ENCODE measurements at regions not wholly inside any gene's neighbourhood (a gene's known extent, or its start where the extent isn't known, plus 50 kb on each side); places are given as distances from the start of the nearest gene placed in this dataset.

GRCh38 chr13:105925496-105925895 is 610.0 kb downstream of the EFNB2 start:
- TF ChIP-seq MAX (IDR thresholded peaks at IDR 0.05) (no peak), SRF (IDR thresholded peaks at IDR 0.05; ENCODE audit: low read depth) (no peak), RAD21 (IDR thresholded peaks at IDR 0.05; ENCODE audit: low read depth) (no peak), CBX3 (IDR thresholded peaks at IDR 0.05; ENCODE audit: low read depth) (no peak), ELF1 (IDR thresholded peaks at IDR 0.05; ENCODE audit: borderline replicate concordance, low read depth) (no peak), JUND (IDR thresholded peaks at IDR 0.05) (no peak)
- Histone ChIP-seq H2AFZ (ENCODE audit: low read depth, low read length, poor library complexity, severe bottlenecking) (no peak overlapping the region), H3K4me1 (ENCODE audit: control insufficient read depth in 1 of 2, insufficient read depth in 2 of 2, low read length in 2 of 2) (peaks cover 4 to 8% of the 10 kb centered on the region in 2 experiments; a peak in 3 of 4 replicates), H3K27me3 (ENCODE audit: insufficient read depth, low read length) (no peaks in the 10 kb centered on the region), H3K4me2 (ENCODE audit: low read length) (no peak overlapping the region), H3K9me3 (ENCODE audit: control insufficient read depth in 1 of 2, insufficient read depth in 1 of 2, low read depth in 1 of 2, low read length in 2 of 2) (no peaks in the 10 kb centered on the region), H3K27ac (ENCODE audit: low read depth, low read length) (no peak overlapping the region), H3K4me3 (replicated peaks in 1 of 2; ENCODE audit: low read depth in 1 of 2, low read length in 2 of 2) (no peak overlapping the region), H4K20me1 (ENCODE audit: insufficient read depth) (no peaks in the 10 kb centered on the region), H3K36me3 (ENCODE audit: control insufficient read depth in 1 of 2, insufficient read depth in 2 of 2, low read length in 2 of 2) (no peaks in the 10 kb centered on the region), H3K9me2 (ENCODE audit: insufficient read depth) (no peaks in the 10 kb centered on the region), H3K9ac (ENCODE audit: low read length) (no peak overlapping the region), H3K79me2 (ENCODE audit: insufficient read depth, low read length) (no peaks in the 10 kb centered on the region)
- no peak for ATAC-seq
- ChIA-PET CTCF (no interaction called here), RAD21 (ENCODE audit: low non-redundant PET in 1 of 2, low total read pairs in 2 of 2, uncharacterized antibody in 2 of 2, unreplicated experiment in 2 of 2) (no interaction called here), POLR2A (no interaction called here)
- DNase-seq (ENCODE audit: low read depth, low spot score), result no peak
- no TSS peak for BruUV-seq (replicated peaks)
- intact Hi-C loops (cut with micrococcal nuclease), result no loop called here

GRCh38 chr13:105921711-105922110 is 613.8 kb downstream of the EFNB2 start:
- H3K27me3 ChIP-seq (ENCODE audit: insufficient read depth, low read length), result no peaks in the 10 kb centered on the region
- no peak for DNase-seq (ENCODE audit: low read depth, low spot score)
- no peaks in the 10 kb centered on the region for H3K36me3 ChIP-seq (ENCODE audit: control insufficient read depth in 1 of 2, insufficient read depth in 2 of 2, low read length in 2 of 2)
- H3K4me2 ChIP-seq (ENCODE audit: low read length), result no peak overlapping the region
- no peak for ATAC-seq
- H2AFZ ChIP-seq (ENCODE audit: low read depth, low read length, poor library complexity, severe bottlenecking), result no peak overlapping the region
- ChIA-PET CTCF (no interaction called here), RAD21 (ENCODE audit: low non-redundant PET in 1 of 2, low total read pairs in 2 of 2, uncharacterized antibody in 2 of 2, unreplicated experiment in 2 of 2) (no interaction called here), POLR2A (no interaction called here)
- no peaks in the 10 kb centered on the region for H3K9me3 ChIP-seq (ENCODE audit: control insufficient read depth in 1 of 2, insufficient read depth in 1 of 2, low read depth in 1 of 2, low read length in 2 of 2)
- no peaks in the 10 kb centered on the region for H3K79me2 ChIP-seq (ENCODE audit: insufficient read depth, low read length)
- no peak overlapping the region for H3K9ac ChIP-seq (ENCODE audit: low read length)
- no peak overlapping the region for H3K27ac ChIP-seq (ENCODE audit: low read depth, low read length)
- no TSS peak for BruUV-seq (replicated peaks)
- H3K4me3 ChIP-seq (replicated peaks in 1 of 2; ENCODE audit: low read depth in 1 of 2, low read length in 2 of 2), result no peak overlapping the region
- intact Hi-C loops (cut with micrococcal nuclease), result no loop called here
- H4K20me1 ChIP-seq (ENCODE audit: insufficient read depth), result no peaks in the 10 kb centered on the region
- peaks cover 22 to 36% of the 10 kb centered on the region in 2 experiments for H3K4me1 ChIP-seq (ENCODE audit: control insufficient read depth in 1 of 2, insufficient read depth in 2 of 2, low read length in 2 of 2)
- no peaks in the 10 kb centered on the region for H3K9me2 ChIP-seq (ENCODE audit: insufficient read depth)
- TF ChIP-seq EZH2 (IDR thresholded peaks at IDR 0.05), result no peak
- no peak for TF ChIP-seq SIN3A (IDR thresholded peaks at IDR 0.05; ENCODE audit: low read depth)
- no peak for TF ChIP-seq SRF (IDR thresholded peaks at IDR 0.05; ENCODE audit: low read depth)
- TF ChIP-seq CTCF (IDR thresholded peaks at IDR 0.05 in 2 of 3, conservative IDR thresholded peaks at IDR 0.05 in 1 of 3; ENCODE audit: borderline replicate concordance in 1 of 3, insufficient read depth in 1 of 3, low read depth in 2 of 3, low read length in 2 of 3), result no peak

Measured in HCT116 (cell line).